H9 (cell line): ENCODE measurements at regions not wholly inside any gene's neighbourhood (a gene's known extent, or its start where the extent isn't known, plus 50 kb on each side); places are given as distances from the start of the nearest gene placed in this dataset.

Experiments
- DNase-seq: peaks from one replicate; pipeline ENCODE4 v3.0.0-alpha.2; 2017
- H2AFZ ChIP-seq: one replicate; pipeline ENCODE4 v1.6.1; 2013; ENCODE audit warnings: mild to moderate bottlenecking, low read length, control low read depth, moderate library complexity
- H2AK5ac ChIP-seq: 2 replicates; pipeline ENCODE4 v1.6.1; 2013; ENCODE audit warnings: low read length, control low read depth, mixed read lengths; ENCODE audit not compliant: insufficient read length
- H2BK120ac ChIP-seq: one replicate; pipeline ENCODE4 v1.6.1; 2013; ENCODE audit warnings: low read depth, mild to moderate bottlenecking, low read length, control low read depth, inconsistent platforms; ENCODE audit not compliant: poor library complexity, severe bottlenecking
- H2BK12ac ChIP-seq: 2 replicates; pipeline ENCODE4 v1.6.1; 2013; ENCODE audit warnings: low read length, control low read depth, mixed read lengths, low read depth; ENCODE audit not compliant: insufficient read length
- H2BK15ac ChIP-seq: 2 replicates; pipeline ENCODE4 v1.6.1; 2013; ENCODE audit warnings: low read depth, low read length, control low read depth
- H2BK20ac ChIP-seq: one replicate; pipeline ENCODE4 v1.6.1; 2013; ENCODE audit warnings: low read depth, mild to moderate bottlenecking, low read length, control low read depth, inconsistent platforms; ENCODE audit not compliant: poor library complexity, severe bottlenecking
- H2BK5ac ChIP-seq: 2 replicates; pipeline ENCODE4 v1.6.1; 2013; ENCODE audit warnings: low read length, control low read depth, mixed read lengths; ENCODE audit not compliant: insufficient read length
- H3K14ac ChIP-seq: 2 replicates; pipeline ENCODE4 v1.6.1; 2013; ENCODE audit warnings: low read length, control low read depth; ENCODE audit not compliant: insufficient read depth
- H3K18ac ChIP-seq: 2 replicates; pipeline ENCODE4 v1.6.1; 2013; ENCODE audit warnings: low read depth, mild to moderate bottlenecking, mixed read lengths, low read length, control low read depth; ENCODE audit not compliant: insufficient read length
- H3K23ac ChIP-seq: 2 replicates; pipeline ENCODE4 v1.6.1; 2013; ENCODE audit warnings: low read length, control low read depth, mixed read lengths, low read depth; ENCODE audit not compliant: insufficient read length
- H3K23me2 ChIP-seq: 2 replicates; pipeline ENCODE4 v1.6.1; 2013; ENCODE audit warnings: low read depth, mild to moderate bottlenecking, mixed read lengths, low read length, control low read depth; ENCODE audit not compliant: insufficient read length, poor library complexity, severe bottlenecking
- H3K27ac ChIP-seq: 2 replicates; pipeline ENCODE4 v1.5.1; 2013; ENCODE audit warnings: low read length, control low read depth, mixed read lengths, low read depth; ENCODE audit not compliant: insufficient read length
- H3K27me3 ChIP-seq: 2 replicates; pipeline ENCODE4 v1.6.1; 2013; ENCODE audit warnings: low read length, control low read depth, inconsistent platforms; ENCODE audit not compliant: insufficient read depth
- H3K4ac ChIP-seq: 2 replicates; pipeline ENCODE4 v1.6.1; 2013; ENCODE audit warnings: low read depth, mild to moderate bottlenecking, control low read depth, inconsistent platforms, low read length, moderate library complexity
- H3K4me1 ChIP-seq: 2 replicates; pipeline ENCODE4 v1.6.1; 2013; ENCODE audit warnings: low read length, control low read depth, inconsistent platforms; ENCODE audit not compliant: insufficient read depth
- H3K4me2 ChIP-seq: 2 replicates; pipeline ENCODE4 v1.6.1; 2013; ENCODE audit warnings: low read length, control low read depth, mixed read lengths; ENCODE audit not compliant: insufficient read length, insufficient read depth
- H3K56ac ChIP-seq: 2 replicates; pipeline ENCODE4 v1.6.1; 2013; ENCODE audit warnings: low read depth, mild to moderate bottlenecking, mixed read lengths, low read length, control low read depth; ENCODE audit not compliant: insufficient read length
- H3K79me1 ChIP-seq: 2 replicates; pipeline ENCODE4 v1.6.1; 2013; ENCODE audit warnings: low read depth, mild to moderate bottlenecking, moderate library complexity, low read length, control low read depth, inconsistent platforms; ENCODE audit not compliant: insufficient read depth, poor library complexity, severe bottlenecking
- H3K79me2 ChIP-seq: 2 replicates; pipeline ENCODE4 v1.6.1; 2013; ENCODE audit warnings: low read length, control low read depth, inconsistent platforms; ENCODE audit not compliant: insufficient read depth
- H3K9ac ChIP-seq: 2 replicates; pipeline ENCODE4 v1.6.1; 2013; ENCODE audit warnings: low read length, control low read depth, mixed read lengths; ENCODE audit not compliant: insufficient read length; ENCODE audit errors: extremely low read depth
- H3K9me3 ChIP-seq: one replicate; pipeline ENCODE4 v1.6.1; 2013; ENCODE audit warnings: low read depth, low read length, inconsistent platforms; ENCODE audit not compliant: control insufficient read depth
- H3T11ph ChIP-seq: one replicate; pipeline ENCODE4 v1.6.1; 2013; ENCODE audit warnings: mild to moderate bottlenecking, low read length, control low read depth, inconsistent platforms
- H4K20me1 ChIP-seq: one replicate; pipeline ENCODE4 v1.6.1; 2013; ENCODE audit not compliant: control insufficient read depth, insufficient read length, insufficient read depth
- H4K5ac ChIP-seq: 2 replicates; pipeline ENCODE4 v1.6.1; 2013; ENCODE audit warnings: low read depth, mild to moderate bottlenecking, mixed read lengths, low read length, control low read depth; ENCODE audit not compliant: insufficient read length
- H4K8ac ChIP-seq: replicated peaks from 2 replicates; pipeline ENCODE4 v1.6.1; 2013; ENCODE audit warnings: low read length, control low read depth, mixed read lengths, low read depth; ENCODE audit not compliant: insufficient read length
- H4K91ac ChIP-seq: 2 replicates; pipeline ENCODE4 v1.6.1; 2013; ENCODE audit warnings: low read depth, mild to moderate bottlenecking, moderate library complexity, mixed read lengths, low read length, control low read depth; ENCODE audit not compliant: insufficient read length
- H3K27ac Mint-ChIP-seq, 3 experiments: 2 replicates in 2 of 3; 3 replicates in 1 of 3; pipeline ENCODE4 v1.8.0; 2020 to 2021; ENCODE audit warnings: mixed read lengths in 3 of 3, mild to moderate bottlenecking in 1 of 3, moderate library complexity in 1 of 3
- H3K27me3 Mint-ChIP-seq: 2 replicates; pipeline ENCODE4 v1.8.0; 2021; ENCODE audit warnings: low read depth, mild to moderate bottlenecking, moderate library complexity, mixed read lengths
- H3K36me3 Mint-ChIP-seq, 3 experiments: 2 replicates in 2 of 3; 3 replicates in 1 of 3; pipeline ENCODE4 v1.8.0; 2020 to 2021; ENCODE audit warnings: low read depth in 3 of 3, mixed read lengths in 3 of 3; ENCODE audit not compliant: insufficient read depth in 1 of 3
- H3K4me1 Mint-ChIP-seq, 2 experiments: 2 replicates each; pipeline ENCODE4 v1.8.0; 2020; ENCODE audit warnings: mixed read lengths in 2 of 2
- H3K4me3 Mint-ChIP-seq, 2 experiments: 2 replicates in 1 of 2; 3 replicates in 1 of 2; pipeline ENCODE4 v1.8.0; 2020 to 2021; ENCODE audit warnings: mild to moderate bottlenecking in 2 of 2, mixed read lengths in 2 of 2, moderate library complexity in 1 of 2
- H3K9me3 Mint-ChIP-seq, 2 experiments: 2 replicates in 1 of 2; 3 replicates in 1 of 2; pipeline ENCODE4 v1.8.0; 2020; ENCODE audit warnings: mild to moderate bottlenecking in 2 of 2, mixed read lengths in 2 of 2, moderate library complexity in 1 of 2
- whole genome bisulfite sequencing: extraction: QIAGEN DNeasy Blood & Tissue Kit; methylation state at CpG from one replicate; pipeline ENCODE4 v1.1.7; 2013; ENCODE audit warnings: missing lambda C conversion rate, low lambda C conversion rate, mixed read lengths; ENCODE audit not compliant: insufficient read length; ENCODE audit errors: extremely low coverage; 5-methylcytosine and 5-hydroxymethylcytosine counted together
- TF ChIP-seq, protein P1 (sequence below): fragments of 200-600 bp; sonication (generic); conservative IDR thresholded peaks from 3 replicates; pipeline ENCODE4 v1.8.0; 2021; ENCODE audit warnings: antibody characterized with exemption, mild to moderate bottlenecking

DNA sequence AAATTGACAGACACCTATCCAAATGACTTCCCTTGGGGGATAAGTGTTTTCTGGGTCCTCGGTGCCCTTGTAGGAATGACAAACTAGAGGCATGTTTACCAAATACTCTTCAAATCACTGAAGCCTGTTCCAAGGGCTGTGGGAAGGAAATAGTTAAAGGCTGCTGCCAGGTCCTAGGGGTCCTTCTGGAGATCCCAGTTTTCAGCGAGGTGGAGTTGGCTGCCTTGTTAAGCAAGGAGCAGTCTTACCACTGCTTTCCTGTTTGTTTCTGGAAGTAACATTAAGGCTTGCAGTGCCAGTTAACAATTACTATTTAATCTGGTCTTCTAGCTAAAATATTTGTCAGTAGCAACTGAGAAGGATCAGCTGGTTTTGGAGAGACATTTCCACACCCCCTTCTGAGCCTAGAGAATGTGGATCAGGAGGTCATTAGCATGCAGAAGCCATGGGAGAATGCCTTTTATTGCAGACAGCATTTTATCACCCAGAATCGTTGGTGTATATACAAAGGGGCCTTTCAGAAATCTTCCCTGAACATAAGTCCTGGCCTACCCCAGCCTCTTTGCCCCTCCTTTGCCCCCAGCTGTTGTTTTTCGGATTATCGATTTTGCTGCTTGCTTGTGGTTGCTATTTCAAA, 238.8 kb downstream of the DMAC1 start:
- no peak for DNase-seq
- no peak overlapping the region for H2AFZ ChIP-seq

More for the DNA sequence above, 238.8 kb downstream of the DMAC1 start:
- Histone ChIP-seq H4K20me1 (no peaks in the 10 kb centered on the region), H3K9me3 (no peaks in the 10 kb centered on the region), H4K8ac (no peak overlapping the region), H3K18ac (no peak overlapping the region), H4K5ac (no peak overlapping the region), H4K91ac (no peak overlapping the region), H3K4ac (no peak overlapping the region), H3K14ac (no peak overlapping the region), H3K27ac (no peak overlapping the region), H2BK120ac (no peak overlapping the region), H3K79me2 (no peaks in the 10 kb centered on the region), H2BK12ac (no peak overlapping the region), H3K4me2 (no peak overlapping the region), H2AK5ac (no peak overlapping the region), H2BK20ac (no peak overlapping the region), H3K23me2 (no peaks in the 10 kb centered on the region), H3K79me1 (no peaks in the 10 kb centered on the region), H3K56ac (no peak overlapping the region), H2BK5ac (no peak overlapping the region), H3K4me1 (no peaks in the 10 kb centered on the region; the same call in 1 of the 2 replicates), H3K23ac (no peak overlapping the region), H3K9ac (no peak overlapping the region), H3T11ph (no peak overlapping the region), H2BK15ac (no peak overlapping the region), H3K27me3 (no peaks in the 10 kb centered on the region)
- no peaks in the 10 kb centered on the region for H3K9me3 Mint-ChIP-seq
- peaks cover 11 to 18% of the 10 kb centered on the region in 2 experiments for H3K4me1 Mint-ChIP-seq
- H3K27ac Mint-ChIP-seq, result no peak overlapping the region
- TF ChIP-seq, protein P1, sequence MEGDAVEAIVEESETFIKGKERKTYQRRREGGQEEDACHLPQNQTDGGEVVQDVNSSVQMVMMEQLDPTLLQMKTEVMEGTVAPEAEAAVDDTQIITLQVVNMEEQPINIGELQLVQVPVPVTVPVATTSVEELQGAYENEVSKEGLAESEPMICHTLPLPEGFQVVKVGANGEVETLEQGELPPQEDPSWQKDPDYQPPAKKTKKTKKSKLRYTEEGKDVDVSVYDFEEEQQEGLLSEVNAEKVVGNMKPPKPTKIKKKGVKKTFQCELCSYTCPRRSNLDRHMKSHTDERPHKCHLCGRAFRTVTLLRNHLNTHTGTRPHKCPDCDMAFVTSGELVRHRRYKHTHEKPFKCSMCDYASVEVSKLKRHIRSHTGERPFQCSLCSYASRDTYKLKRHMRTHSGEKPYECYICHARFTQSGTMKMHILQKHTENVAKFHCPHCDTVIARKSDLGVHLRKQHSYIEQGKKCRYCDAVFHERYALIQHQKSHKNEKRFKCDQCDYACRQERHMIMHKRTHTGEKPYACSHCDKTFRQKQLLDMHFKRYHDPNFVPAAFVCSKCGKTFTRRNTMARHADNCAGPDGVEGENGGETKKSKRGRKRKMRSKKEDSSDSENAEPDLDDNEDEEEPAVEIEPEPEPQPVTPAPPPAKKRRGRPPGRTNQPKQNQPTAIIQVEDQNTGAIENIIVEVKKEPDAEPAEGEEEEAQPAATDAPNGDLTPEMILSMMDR, result no peak
- WGBS, result no CpG with 5 or more reads among the region's 5 CpGs
- no peaks in the 10 kb centered on the region; the same call in 1 of the 2 replicates for H3K27me3 Mint-ChIP-seq
- H3K4me3 Mint-ChIP-seq, result no peak overlapping the region
- H3K36me3 Mint-ChIP-seq, result no peaks in the 10 kb centered on the region
